H9 (cell line): ENCODE measurements at regions not wholly inside any gene's neighbourhood (a gene's known extent, or its start where the extent isn't known, plus 50 kb on each side); places are given as distances from the start of the nearest gene placed in this dataset.

Source experiments
- DNase-seq: peaks from one replicate; pipeline ENCODE4 v3.0.0-alpha.2; 2017
- H2AFZ ChIP-seq: one replicate; pipeline ENCODE4 v1.6.1; 2013; ENCODE audit warnings: mild to moderate bottlenecking, low read length, control low read depth, moderate library complexity
- H2AK5ac ChIP-seq: 2 replicates; pipeline ENCODE4 v1.6.1; 2013; ENCODE audit warnings: low read length, control low read depth, mixed read lengths; ENCODE audit not compliant: insufficient read length
- H2BK120ac ChIP-seq: one replicate; pipeline ENCODE4 v1.6.1; 2013; ENCODE audit warnings: low read depth, mild to moderate bottlenecking, low read length, control low read depth, inconsistent platforms; ENCODE audit not compliant: poor library complexity, severe bottlenecking
- H2BK12ac ChIP-seq: 2 replicates; pipeline ENCODE4 v1.6.1; 2013; ENCODE audit warnings: low read length, control low read depth, mixed read lengths, low read depth; ENCODE audit not compliant: insufficient read length
- H2BK15ac ChIP-seq: 2 replicates; pipeline ENCODE4 v1.6.1; 2013; ENCODE audit warnings: low read depth, low read length, control low read depth
- H2BK20ac ChIP-seq: one replicate; pipeline ENCODE4 v1.6.1; 2013; ENCODE audit warnings: low read depth, mild to moderate bottlenecking, low read length, control low read depth, inconsistent platforms; ENCODE audit not compliant: poor library complexity, severe bottlenecking
- H2BK5ac ChIP-seq: 2 replicates; pipeline ENCODE4 v1.6.1; 2013; ENCODE audit warnings: low read length, control low read depth, mixed read lengths; ENCODE audit not compliant: insufficient read length
- H3K14ac ChIP-seq: 2 replicates; pipeline ENCODE4 v1.6.1; 2013; ENCODE audit warnings: low read length, control low read depth; ENCODE audit not compliant: insufficient read depth
- H3K18ac ChIP-seq: 2 replicates; pipeline ENCODE4 v1.6.1; 2013; ENCODE audit warnings: low read depth, mild to moderate bottlenecking, mixed read lengths, low read length, control low read depth; ENCODE audit not compliant: insufficient read length
- H3K23ac ChIP-seq: 2 replicates; pipeline ENCODE4 v1.6.1; 2013; ENCODE audit warnings: low read length, control low read depth, mixed read lengths, low read depth; ENCODE audit not compliant: insufficient read length
- H3K23me2 ChIP-seq: 2 replicates; pipeline ENCODE4 v1.6.1; 2013; ENCODE audit warnings: low read depth, mild to moderate bottlenecking, mixed read lengths, low read length, control low read depth; ENCODE audit not compliant: insufficient read length, poor library complexity, severe bottlenecking
- H3K27ac ChIP-seq: 2 replicates; pipeline ENCODE4 v1.5.1; 2013; ENCODE audit warnings: low read length, control low read depth, mixed read lengths, low read depth; ENCODE audit not compliant: insufficient read length
- H3K27me3 ChIP-seq: 2 replicates; pipeline ENCODE4 v1.6.1; 2013; ENCODE audit warnings: low read length, control low read depth, inconsistent platforms; ENCODE audit not compliant: insufficient read depth
- H3K4ac ChIP-seq: 2 replicates; pipeline ENCODE4 v1.6.1; 2013; ENCODE audit warnings: low read depth, mild to moderate bottlenecking, control low read depth, inconsistent platforms, low read length, moderate library complexity
- H3K4me1 ChIP-seq: 2 replicates; pipeline ENCODE4 v1.6.1; 2013; ENCODE audit warnings: low read length, control low read depth, inconsistent platforms; ENCODE audit not compliant: insufficient read depth
- H3K4me2 ChIP-seq: 2 replicates; pipeline ENCODE4 v1.6.1; 2013; ENCODE audit warnings: low read length, control low read depth, mixed read lengths; ENCODE audit not compliant: insufficient read length, insufficient read depth
- H3K56ac ChIP-seq: 2 replicates; pipeline ENCODE4 v1.6.1; 2013; ENCODE audit warnings: low read depth, mild to moderate bottlenecking, mixed read lengths, low read length, control low read depth; ENCODE audit not compliant: insufficient read length
- H3K79me1 ChIP-seq: 2 replicates; pipeline ENCODE4 v1.6.1; 2013; ENCODE audit warnings: low read depth, mild to moderate bottlenecking, moderate library complexity, low read length, control low read depth, inconsistent platforms; ENCODE audit not compliant: insufficient read depth, poor library complexity, severe bottlenecking
- H3K79me2 ChIP-seq: 2 replicates; pipeline ENCODE4 v1.6.1; 2013; ENCODE audit warnings: low read length, control low read depth, inconsistent platforms; ENCODE audit not compliant: insufficient read depth
- H3K9ac ChIP-seq: 2 replicates; pipeline ENCODE4 v1.6.1; 2013; ENCODE audit warnings: low read length, control low read depth, mixed read lengths; ENCODE audit not compliant: insufficient read length; ENCODE audit errors: extremely low read depth
- H3K9me3 ChIP-seq: one replicate; pipeline ENCODE4 v1.6.1; 2013; ENCODE audit warnings: low read depth, low read length, inconsistent platforms; ENCODE audit not compliant: control insufficient read depth
- H3T11ph ChIP-seq: one replicate; pipeline ENCODE4 v1.6.1; 2013; ENCODE audit warnings: mild to moderate bottlenecking, low read length, control low read depth, inconsistent platforms
- H4K20me1 ChIP-seq: one replicate; pipeline ENCODE4 v1.6.1; 2013; ENCODE audit not compliant: control insufficient read depth, insufficient read length, insufficient read depth
- H4K5ac ChIP-seq: 2 replicates; pipeline ENCODE4 v1.6.1; 2013; ENCODE audit warnings: low read depth, mild to moderate bottlenecking, mixed read lengths, low read length, control low read depth; ENCODE audit not compliant: insufficient read length
- H4K8ac ChIP-seq: replicated peaks from 2 replicates; pipeline ENCODE4 v1.6.1; 2013; ENCODE audit warnings: low read length, control low read depth, mixed read lengths, low read depth; ENCODE audit not compliant: insufficient read length
- H4K91ac ChIP-seq: 2 replicates; pipeline ENCODE4 v1.6.1; 2013; ENCODE audit warnings: low read depth, mild to moderate bottlenecking, moderate library complexity, mixed read lengths, low read length, control low read depth; ENCODE audit not compliant: insufficient read length
- H3K27ac Mint-ChIP-seq, 3 experiments: 2 replicates in 2 of 3; 3 replicates in 1 of 3; pipeline ENCODE4 v1.8.0; 2020 to 2021; ENCODE audit warnings: mixed read lengths in 3 of 3, mild to moderate bottlenecking in 1 of 3, moderate library complexity in 1 of 3
- H3K27me3 Mint-ChIP-seq: 2 replicates; pipeline ENCODE4 v1.8.0; 2021; ENCODE audit warnings: low read depth, mild to moderate bottlenecking, moderate library complexity, mixed read lengths
- H3K36me3 Mint-ChIP-seq, 3 experiments: 2 replicates in 2 of 3; 3 replicates in 1 of 3; pipeline ENCODE4 v1.8.0; 2020 to 2021; ENCODE audit warnings: low read depth in 3 of 3, mixed read lengths in 3 of 3; ENCODE audit not compliant: insufficient read depth in 1 of 3
- H3K4me1 Mint-ChIP-seq, 2 experiments: 2 replicates each; pipeline ENCODE4 v1.8.0; 2020; ENCODE audit warnings: mixed read lengths in 2 of 2
- H3K4me3 Mint-ChIP-seq, 2 experiments: 2 replicates in 1 of 2; 3 replicates in 1 of 2; pipeline ENCODE4 v1.8.0; 2020 to 2021; ENCODE audit warnings: mild to moderate bottlenecking in 2 of 2, mixed read lengths in 2 of 2, moderate library complexity in 1 of 2
- H3K9me3 Mint-ChIP-seq, 2 experiments: 2 replicates in 1 of 2; 3 replicates in 1 of 2; pipeline ENCODE4 v1.8.0; 2020; ENCODE audit warnings: mild to moderate bottlenecking in 2 of 2, mixed read lengths in 2 of 2, moderate library complexity in 1 of 2
- CTCF ChIP-seq: fragments of 200-600 bp; sonication (generic); conservative IDR thresholded peaks from 3 replicates; pipeline ENCODE4 v1.8.0; 2021; ENCODE audit warnings: antibody characterized with exemption, mild to moderate bottlenecking
- WGBS: extraction: QIAGEN DNeasy Blood & Tissue Kit; methylation state at CpG from one replicate; pipeline ENCODE4 v1.1.7; 2013; ENCODE audit warnings: missing lambda C conversion rate, low lambda C conversion rate, mixed read lengths; ENCODE audit not compliant: insufficient read length; ENCODE audit errors: extremely low coverage; 5-methylcytosine and 5-hydroxymethylcytosine counted together

- Histone ChIP-seq H3K4me1 (peaks cover 15% of the 10 kb centered on the region), H3K18ac (no peak overlapping the region), H2BK12ac (no peak overlapping the region), H4K8ac (no peak overlapping the region), H3K56ac (no peak overlapping the region), H2BK5ac (no peak overlapping the region), H3K79me1 (no peaks in the 10 kb centered on the region), H4K5ac (no peak overlapping the region), H2AFZ (no peak overlapping the region), H4K20me1 (no peaks in the 10 kb centered on the region), H3K27me3 (no peaks in the 10 kb centered on the region), H3K27ac (peak overlapping the region; percentile 90), H2BK120ac (no peak overlapping the region), H3K23me2 (peaks cover 12% of the 10 kb centered on the region), H2AK5ac (no peak overlapping the region), H3K9me3 (no peaks in the 10 kb centered on the region), H3K9ac (no peak overlapping the region), H3K4ac (no peak overlapping the region), H3K14ac (no peak overlapping the region), H3K23ac (no peak overlapping the region), H3K4me2 (no peak overlapping the region), H3T11ph (no peak overlapping the region), H2BK20ac (no peak overlapping the region), H3K79me2 (no peaks in the 10 kb centered on the region), H2BK15ac (no peak overlapping the region), H4K91ac (no peak overlapping the region)
- no CpG with 5 or more reads among the region's 7 CpGs for WGBS
- peak overlapping the region; percentile 56 to 70 for H3K4me3 Mint-ChIP-seq
- H3K27ac Mint-ChIP-seq: peak overlapping the region in 2 of 3 experiments; percentile 99; a peak in 5 of 7 replicates
- peaks cover 13% of the 10 kb centered on the region for H3K27me3 Mint-ChIP-seq
- peaks cover 0 to 6% of the 10 kb centered on the region in 2 experiments; a peak in 2 of 5 replicates for H3K9me3 Mint-ChIP-seq
- peaks cover 72 to 75% of the 10 kb centered on the region in 2 experiments for H3K4me1 Mint-ChIP-seq
- DNase-seq: no peak
- no peaks in the 10 kb centered on the region; a peak in 1 of 7 replicates for H3K36me3 Mint-ChIP-seq
- no peak for TF ChIP-seq CTCF
Measured at GRCh38 chr12:4026517-4026916, 153.3 kb upstream of the PARP11 start.
